ENCODE measurements at regions not wholly inside any gene's neighbourhood (a gene's known extent, or its start where the extent isn't known, plus 50 kb on each side); places are given as distances from the start of the nearest gene placed in this dataset.

DNA sequence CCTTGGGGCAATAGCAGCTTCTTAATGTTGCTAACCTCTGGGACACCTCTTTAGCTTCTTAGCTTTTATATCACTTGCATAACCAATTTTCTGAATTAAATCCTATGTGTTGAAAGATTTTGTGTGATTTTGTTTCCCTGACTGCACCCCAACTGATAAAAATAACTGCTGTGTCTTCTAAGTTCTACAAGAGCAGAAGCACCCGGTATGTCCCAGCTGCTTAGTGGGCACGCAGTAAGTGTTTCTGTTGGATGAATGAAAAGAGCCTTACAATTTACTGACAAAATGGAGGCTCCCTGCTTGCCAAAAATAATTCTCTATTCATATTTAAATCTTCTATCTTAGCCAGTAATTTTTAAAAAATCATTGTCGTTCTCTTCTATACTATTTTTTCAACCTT, 53.1 kb upstream of the GALNT5 start:
- ATAC-seq (ENCODE audit: low read depth in 2 of 2) (no peak), DNase-seq (no peak)
- H3K27ac ChIP-seq (ENCODE audit: insufficient read depth, low read length, poor library complexity, severe bottlenecking): no peak overlapping the region
- no peak overlapping the region for H3K4me3 Mint-ChIP-seq
- no peaks in the 10 kb centered on the region for H3K36me3 Mint-ChIP-seq
- no peaks in the 10 kb centered on the region for H3K36me3 ChIP-seq (ENCODE audit: control insufficient read depth, insufficient read depth, low read length)
- H3K9me3 Mint-ChIP-seq: peaks cover 0 to 3% (median 0%) of the 10 kb centered on the region in 7 donors
- H3K4me3 ChIP-seq (ENCODE audit: low read depth, low read length): no peak overlapping the region
- peaks cover 7% of the 10 kb centered on the region for H3K27me3 Mint-ChIP-seq
- H3K9me3 ChIP-seq (ENCODE audit: control insufficient read depth in 2 of 2, low read length in 2 of 2): no peaks in the 10 kb centered on the region
- no peaks in the 10 kb centered on the region for H3K4me1 ChIP-seq (ENCODE audit: control insufficient read depth, insufficient read depth, low read length, poor library complexity, severe bottlenecking)
- H3K27me3 ChIP-seq (ENCODE audit: control insufficient read depth, insufficient read depth, low read length): no peaks in the 10 kb centered on the region
- H3K27ac Mint-ChIP-seq: no peak overlapping the region
- H3K4me1 Mint-ChIP-seq: no peaks in the 10 kb centered on the region

- ATAC-seq (ENCODE audit: low read depth in 2 of 2): no peak
- Histone ChIP-seq H3K27me3 (ENCODE audit: control insufficient read depth, insufficient read depth, low read length) (no peaks in the 10 kb centered on the region), H3K9me3 (ENCODE audit: control insufficient read depth in 2 of 2, low read length in 2 of 2) (no peaks in the 10 kb centered on the region), H3K4me3 (ENCODE audit: low read depth, low read length) (no peak overlapping the region), H3K36me3 (ENCODE audit: control insufficient read depth, insufficient read depth, low read length) (no peaks in the 10 kb centered on the region), H3K27ac (ENCODE audit: insufficient read depth, low read length, poor library complexity, severe bottlenecking) (no peak overlapping the region), H3K4me1 (ENCODE audit: control insufficient read depth, insufficient read depth, low read length, poor library complexity, severe bottlenecking) (no peaks in the 10 kb centered on the region)
- no peaks in the 10 kb centered on the region for H3K4me1 Mint-ChIP-seq
- no peak overlapping the region for H3K4me3 Mint-ChIP-seq
- peaks cover 13% of the 10 kb centered on the region for H3K27me3 Mint-ChIP-seq
- H3K36me3 Mint-ChIP-seq: no peaks in the 10 kb centered on the region
- DNase-seq: no peak
- H3K9me3 Mint-ChIP-seq: peaks cover 0 to 3% (median 0%) of the 10 kb centered on the region in 7 donors
- no peak overlapping the region for H3K27ac Mint-ChIP-seq
Measured at GRCh38 chr2:157206916-157207315, 50.6 kb upstream of the GALNT5 start.

All from CD4-positive, CD25-positive, alpha-beta regulatory T cell (primary cell).